PFSK-1 (cell line): ENCODE measurements at regions not wholly inside any gene's neighbourhood (a gene's known extent, or its start where the extent isn't known, plus 50 kb on each side); places are given as distances from the start of the nearest gene placed in this dataset.

Source experiments
- POLR2AphosphoS5 ChIP-seq: IDR thresholded peaks from 2 replicates; pipeline ENCODE4 v1.6.1; 2012; ENCODE audit warnings: low read depth, mild to moderate bottlenecking, control low read depth, low read length, moderate library complexity
- TAF1 ChIP-seq: IDR thresholded peaks from 2 replicates; pipeline ENCODE4 v1.6.1; 2012; ENCODE audit warnings: low read length, control low read depth, borderline replicate concordance; ENCODE audit not compliant: insufficient read depth

DNA sequence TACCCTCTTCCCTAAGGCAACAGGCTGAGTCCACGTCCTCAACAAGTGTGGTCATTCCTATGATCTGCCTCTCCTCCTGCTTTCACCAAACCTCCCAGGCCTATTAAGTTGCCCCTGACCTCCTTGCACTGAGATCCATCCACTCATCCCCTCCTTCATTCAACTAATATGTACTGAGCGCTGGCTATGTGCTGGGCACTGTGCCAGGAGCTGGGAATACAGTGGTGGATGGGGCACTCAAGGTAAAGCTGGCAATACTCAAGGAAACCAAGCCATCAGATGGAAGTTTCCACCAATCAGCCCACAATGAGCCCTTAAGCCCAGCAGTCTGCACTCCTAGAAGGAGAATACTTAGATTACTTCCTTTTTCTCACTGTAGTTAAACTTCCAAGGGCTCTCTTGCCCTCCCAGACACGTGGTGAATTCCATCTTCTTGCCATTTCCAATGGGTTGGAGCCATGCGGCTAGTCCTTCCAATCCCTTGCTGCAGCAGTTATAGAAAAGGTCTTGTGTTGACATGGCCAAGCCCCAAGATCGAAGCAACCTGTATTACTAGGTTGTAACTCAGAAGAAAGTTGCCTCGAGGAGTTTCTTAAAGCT is 279.9 kb upstream of the RUNX1 start:
- TF ChIP-seq POLR2AphosphoS5 (no peak), TAF1 (no peak)
